ENCODE measurements at regions not wholly inside any gene's neighbourhood (a gene's known extent, or its start where the extent isn't known, plus 50 kb on each side); places are given as distances from the start of the nearest gene placed in this dataset.

- TF ChIP-seq MYBL2 (IDR thresholded peaks at IDR 0.05; ENCODE audit: low read depth) (no peak), MYBL2 (CRISPR knock-in tag; IDR thresholded peaks at IDR 0.05; ENCODE audit: borderline replicate concordance) (no peak), ZNF143 (CRISPR knock-in tag; IDR thresholded peaks at IDR 0.05) (no peak), ZBTB43 (CRISPR knock-in tag; IDR thresholded peaks at IDR 0.05) (no peak), CTCF (IDR thresholded peaks at IDR 0.05 in 2 of 3, conservative IDR thresholded peaks at IDR 0.05 in 1 of 3; ENCODE audit: insufficient read depth in 2 of 3, low read depth in 1 of 3, low read length in 3 of 3) (no peak), ZBTB40 (IDR thresholded peaks at IDR 0.05) (no peak), ZBTB40 (CRISPR knock-in tag; IDR thresholded peaks at IDR 0.05) (no peak), TRIM24 (IDR thresholded peaks at IDR 0.05) (no peak), EP300 (IDR thresholded peaks at IDR 0.05; ENCODE audit: low read length) (no peak), RFX1 (IDR thresholded peaks at IDR 0.05) (no peak), ZBED1 (IDR thresholded peaks at IDR 0.05) (no peak), PTBP1 (IDR thresholded peaks at IDR 0.05; ENCODE audit: low read depth, low read length) (no peak), PHTF2 (CRISPR knock-in tag; IDR thresholded peaks at IDR 0.05) (no peak), E4F1 (CRISPR knock-in tag; IDR thresholded peaks at IDR 0.05; ENCODE audit: borderline replicate concordance) (no peak), FOXA1 (IDR thresholded peaks at IDR 0.05; ENCODE audit: borderline replicate concordance) (no peak), BRCA1 (IDR thresholded peaks at IDR 0.05) (no peak), BRCA1 (CRISPR knock-in tag; IDR thresholded peaks at IDR 0.05) (no peak)
Observed at GRCh38 chr9:28841775-28842174, 1268.5 kb upstream of the C9orf72 start.

Data from K562 (cell line).